22Rv1 (cell line): ENCODE measurements at regions not wholly inside any gene's neighbourhood (a gene's known extent, or its start where the extent isn't known, plus 50 kb on each side); places are given as distances from the start of the nearest gene placed in this dataset.

Source experiments
- CTCF ChIP-seq: fragments of 450-650 bp; IDR thresholded peaks from 2 replicates; pipeline ENCODE4 v1.5.1; 2017; ENCODE audit warnings: mild to moderate bottlenecking
- ZFX ChIP-seq: fragments of 450-650 bp; IDR thresholded peaks from 2 replicates; pipeline ENCODE4 v1.6.1; 2017; ENCODE audit warnings: antibody characterized with exemption, borderline replicate concordance

DNA sequence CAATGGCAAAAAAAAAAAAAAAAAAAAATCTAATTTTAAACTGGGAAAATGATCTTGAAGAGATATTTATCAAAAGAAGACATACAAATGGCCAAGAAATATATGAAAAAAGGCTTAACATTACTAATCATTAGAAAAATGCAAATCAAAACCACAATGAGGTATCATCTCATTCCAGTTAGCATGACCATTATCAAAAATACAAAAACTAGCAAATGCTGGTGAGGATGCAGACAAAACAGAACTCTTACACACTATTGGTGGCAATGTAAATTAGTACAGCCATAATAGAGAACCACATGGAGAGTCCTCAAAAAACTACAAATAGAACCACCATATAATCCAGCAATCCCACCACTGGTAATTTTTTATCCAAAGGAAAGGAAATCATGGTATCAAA, 489.6 kb downstream of the TNS3 start:
- TF ChIP-seq CTCF = no peak
- TF ChIP-seq ZFX = no peak
